A172 (cell line): ENCODE measurements at regions not wholly inside any gene's neighbourhood (a gene's known extent, or its start where the extent isn't known, plus 50 kb on each side); places are given as distances from the start of the nearest gene placed in this dataset.

Experiments used
- DNase-seq: peaks from one replicate; pipeline ENCODE4 v3.0.0-alpha.2; 2015; ENCODE audit warnings: low spot score

GRCh38 chr18:45430041-45430440 is 185.2 kb upstream of the SLC14A2 start:
- no peak for DNase-seq

DNA sequence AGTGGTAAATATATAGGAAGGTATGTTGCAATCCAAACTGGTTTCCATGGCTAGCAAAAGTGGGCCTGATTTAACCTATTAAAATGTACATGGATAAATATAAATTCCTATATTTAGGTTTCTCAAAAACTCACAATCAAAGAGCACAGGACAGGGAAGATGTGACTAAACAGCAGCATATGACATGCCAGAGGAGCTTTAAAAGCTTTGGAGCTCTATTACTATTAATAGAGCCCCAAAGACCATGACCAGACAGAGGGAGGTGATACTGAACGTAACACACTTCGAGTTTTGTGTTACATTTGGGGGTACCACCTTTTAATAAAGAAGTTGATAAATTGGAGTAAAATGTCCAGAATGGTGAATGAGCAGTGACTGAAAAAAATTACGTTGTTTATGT is 179.5 kb upstream of the SLC14A2 start:
- DNase-seq: no peak

GRCh38 chr18:45437366-45437765 is 177.9 kb upstream of the SLC14A2 start:
- no peak for DNase-seq

- DNase-seq: no peak
Measured at GRCh38 chr18:45439851-45440645, 175.2 kb upstream of the SLC14A2 start.

- DNase-seq: no peak
Measured at GRCh38 chr18:45441110-45441847, 174.0 kb upstream of the SLC14A2 start.

- no peak for DNase-seq
Measured at GRCh38 chr18:45444040-45444439, 171.2 kb upstream of the SLC14A2 start.

- DNase-seq: no peak
Measured at GRCh38 chr18:45447355-45448265, 167.7 kb upstream of the SLC14A2 start.

- no peak for DNase-seq
Measured at GRCh38 chr18:45448871-45449270, 166.4 kb upstream of the SLC14A2 start.

- no peak for DNase-seq
Measured at GRCh38 chr18:45449418-45450227, 165.7 kb upstream of the SLC14A2 start.

- DNase-seq: no peak
Measured at GRCh38 chr18:45456090-45457021, 158.9 kb upstream of the SLC14A2 start.

DNA sequence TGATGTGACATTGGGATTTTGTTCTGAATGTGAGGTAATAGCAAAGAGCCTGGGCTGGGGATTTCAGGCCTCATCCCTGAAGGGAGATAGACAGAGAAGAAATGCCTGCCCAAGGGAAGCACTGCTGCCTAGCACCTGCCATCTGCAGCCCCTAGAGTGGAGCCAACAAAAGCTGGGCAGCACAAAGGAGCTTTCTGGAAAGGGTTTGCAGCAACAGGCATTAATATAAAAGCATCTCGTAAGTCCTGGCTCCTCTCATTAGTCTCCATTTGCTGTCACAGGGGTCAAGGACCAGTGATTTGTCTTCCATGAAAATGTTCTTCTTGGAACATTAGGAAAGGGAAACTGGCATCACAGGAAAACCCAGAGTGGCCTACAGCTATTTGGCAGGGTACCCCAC is 157.2 kb upstream of the SLC14A2 start:
- no peak for DNase-seq

- no peak for DNase-seq
Measured at GRCh38 chr18:45462179-45462578, 153.1 kb upstream of the SLC14A2 start.

- no peak for DNase-seq
Measured at GRCh38 chr18:45463451-45463850, 151.8 kb upstream of the SLC14A2 start.

DNA sequence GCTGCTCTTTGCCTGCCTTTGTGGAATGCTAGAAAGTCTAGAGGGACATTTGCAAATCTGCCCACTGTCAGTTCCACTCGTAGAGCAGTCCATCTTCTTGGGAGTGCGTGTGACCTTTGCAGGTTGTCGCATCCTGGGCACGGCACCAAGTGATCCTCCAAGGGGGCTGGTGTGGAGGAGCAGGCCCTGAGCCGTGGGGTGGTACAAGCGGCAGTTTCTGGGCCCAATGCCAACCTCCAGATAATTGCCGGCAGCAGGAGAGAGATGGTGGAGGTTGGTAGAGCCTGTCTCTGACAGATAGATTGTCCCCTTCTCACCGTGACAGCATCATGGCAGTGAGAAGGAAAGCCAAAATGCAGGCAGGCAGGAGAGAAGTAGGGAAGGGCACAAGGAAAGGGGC is 150.7 kb upstream of the SLC14A2 start:
- DNase-seq: no peak

- DNase-seq: no peak
Measured at GRCh38 chr18:45467293-45467692, 148.0 kb upstream of the SLC14A2 start.

DNA sequence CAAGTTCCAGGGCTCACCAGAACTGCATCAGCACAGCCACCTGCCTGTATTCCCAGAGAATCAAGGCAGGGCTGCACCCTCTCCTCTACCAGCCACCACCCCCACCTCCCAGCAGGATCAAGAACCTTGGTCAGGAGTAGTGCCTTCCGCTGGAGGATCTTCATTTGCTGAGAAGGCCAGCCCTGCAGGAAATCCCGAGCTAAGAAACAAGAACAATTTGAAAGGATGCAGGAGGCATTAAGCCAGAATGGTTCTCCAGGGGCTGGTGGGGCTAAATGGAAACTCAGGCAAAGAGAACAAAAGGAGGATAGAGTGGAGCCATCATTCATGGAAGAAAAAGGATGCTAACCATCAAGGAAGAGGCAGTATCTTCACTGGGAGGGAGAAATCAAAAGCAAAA is 147.3 kb upstream of the SLC14A2 start:
- no peak for DNase-seq

DNA sequence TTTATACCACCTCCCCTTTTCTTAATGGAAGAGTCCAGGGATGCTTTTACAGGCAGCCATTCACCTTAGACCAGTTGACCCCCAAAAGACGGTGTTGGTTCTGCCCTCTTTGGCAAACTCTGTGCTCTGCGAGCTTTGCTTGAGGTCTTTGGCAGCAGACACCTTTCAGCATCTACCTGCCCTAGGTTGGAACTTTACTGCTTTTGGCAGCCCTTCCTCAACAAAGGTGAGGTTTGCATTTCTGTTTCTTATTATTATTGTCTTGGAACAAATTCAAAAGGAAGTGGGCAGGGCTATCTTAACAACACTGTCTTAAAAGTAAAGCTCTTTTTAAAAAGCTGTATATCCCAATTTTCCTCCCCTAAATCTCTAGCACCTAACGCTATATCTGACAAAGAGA is 136.4 kb upstream of the SLC14A2 start:
- no peak for DNase-seq

GRCh38 chr18:45480219-45481015 is 134.9 kb upstream of the SLC14A2 start:
- no peak for DNase-seq

DNA sequence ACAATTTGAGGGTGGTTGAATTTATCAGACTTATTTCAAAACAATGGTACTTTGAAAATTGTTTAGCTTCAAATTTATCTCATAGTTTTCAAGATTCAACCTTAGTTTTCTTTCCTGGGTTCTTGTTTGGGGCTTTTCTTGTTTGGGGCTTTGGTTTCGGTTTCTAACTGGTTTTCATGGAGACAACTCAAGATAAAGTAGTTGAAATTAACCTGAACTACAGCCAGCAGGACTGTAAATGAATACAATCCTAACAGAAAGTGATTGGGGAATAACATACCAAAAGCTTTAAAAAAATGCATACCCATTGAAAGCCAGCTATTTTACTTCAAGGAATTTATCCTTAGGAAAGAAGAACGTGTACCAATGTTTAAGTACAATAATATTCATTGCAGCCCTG is 133.5 kb upstream of the SLC14A2 start:
- DNase-seq: no peak
